Inflammatory macrophage (primary cell): ENCODE measurements at regions not wholly inside any gene's neighbourhood (a gene's known extent, or its start where the extent isn't known, plus 50 kb on each side); places are given as distances from the start of the nearest gene placed in this dataset.
"Not testable (repeated sequence)": the region's sequence is repeated elsewhere in the genome, so short reads cannot be mapped to it uniquely, and the experiment has no call there.

Experiments
- DNase-seq, 2 donors: peaks; one replicate each; pipeline ENCODE4 v3.0.0-alpha.2; 2020 to 2022

- no peak for DNase-seq
These were observed 182.8 kb downstream of the DEPDC1B start for GRCh38 chr5:60517094-60517694.

- no peak for DNase-seq
These were observed 183.3 kb downstream of the DEPDC1B start for GRCh38 chr5:60516688-60517087.

DNA sequence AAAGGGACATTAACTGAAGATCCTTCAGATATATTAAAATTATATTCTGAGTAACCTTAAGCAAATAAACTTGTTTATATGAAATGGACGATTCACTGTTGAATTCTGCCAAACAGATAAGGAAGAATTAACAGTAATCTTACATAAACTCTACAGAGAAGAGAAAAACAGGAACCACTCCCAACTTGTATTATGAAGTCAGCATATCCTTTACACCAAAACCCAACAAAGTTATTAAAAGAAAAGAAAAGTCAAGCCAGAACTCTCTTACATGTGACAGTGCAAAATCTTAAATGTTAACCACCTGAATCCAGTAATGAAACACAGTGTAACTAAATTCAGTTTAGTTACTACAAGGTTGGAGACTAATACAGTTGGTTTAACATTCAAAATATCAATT, 185.8 kb downstream of the DEPDC1B start:
- DNase-seq: peak in 1 of 2 donors; percentile 51

DNA sequence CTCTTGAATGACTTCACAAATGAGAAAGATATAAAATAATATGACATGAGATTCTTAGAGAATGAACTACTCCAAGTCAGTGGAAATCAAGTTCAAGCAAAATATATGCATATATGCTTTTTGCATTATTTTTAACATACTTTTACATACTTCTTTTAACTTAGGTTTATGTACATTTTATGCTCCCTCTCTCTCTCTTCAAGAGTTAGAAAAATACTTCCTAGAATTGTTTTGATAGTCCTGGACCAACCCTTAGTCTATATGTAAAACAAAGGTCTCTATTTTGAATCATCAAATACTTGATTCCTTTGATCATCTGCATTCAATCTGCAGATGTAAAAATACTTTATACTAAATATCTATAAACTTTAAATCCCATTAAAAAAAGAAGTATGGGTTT, 187.8 kb downstream of the DEPDC1B start:
- DNase-seq: no peak

GRCh38 chr5:60510663-60511062, 189.3 kb downstream of the DEPDC1B start:
- no peak for DNase-seq

- DNase-seq: no peak
These were observed 189.9 kb downstream of the DEPDC1B start for GRCh38 chr5:60510049-60510448.

GRCh38 chr5:60509519-60509918, 190.4 kb downstream of the DEPDC1B start:
- no peak for DNase-seq

- DNase-seq: no peak
These were observed 192.3 kb downstream of the DEPDC1B start for GRCh38 chr5:60507687-60508086.

DNA sequence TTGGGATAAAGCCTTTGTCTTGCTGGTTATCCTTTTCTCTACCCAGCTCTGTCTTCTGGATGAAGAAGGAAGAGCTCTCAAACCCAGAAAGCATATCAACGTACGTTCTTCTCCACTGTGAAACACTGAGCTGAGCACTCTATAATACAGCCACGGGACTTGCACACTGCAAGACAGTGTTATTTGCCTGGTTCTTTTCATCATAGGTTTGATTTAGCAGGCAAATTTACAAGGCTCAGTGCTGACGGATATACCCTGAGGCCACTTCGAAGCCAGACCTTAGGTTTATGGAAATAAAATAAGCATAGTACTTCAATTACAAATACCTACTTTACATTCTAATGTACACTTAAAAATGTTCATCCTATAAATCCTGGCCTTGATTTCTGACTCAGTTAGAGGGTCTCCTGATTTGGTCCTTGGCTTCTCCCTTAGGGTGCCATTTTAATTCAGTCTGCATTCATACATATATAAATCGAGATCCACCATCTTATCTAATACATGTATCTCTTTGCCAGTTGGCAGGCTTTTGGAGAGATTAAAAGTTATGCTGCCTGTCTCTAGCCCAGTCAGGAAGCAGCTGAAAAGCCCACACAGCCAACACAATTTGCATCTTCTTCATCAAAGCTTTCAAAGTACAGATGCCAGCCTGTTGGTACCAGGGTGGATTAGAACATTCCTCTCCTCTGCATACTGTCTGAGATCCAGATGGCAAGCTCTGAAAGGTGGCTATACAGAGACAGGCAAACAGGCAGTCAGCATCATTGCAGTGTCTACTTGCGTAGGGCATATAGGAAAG, 194.4 kb downstream of the DEPDC1B start:
- no peak for DNase-seq

GRCh38 chr5:60504342-60504741, 195.6 kb downstream of the DEPDC1B start:
- no peak for DNase-seq

GRCh38 chr5:60503771-60504170, 196.2 kb downstream of the DEPDC1B start:
- no peak for DNase-seq

DNA sequence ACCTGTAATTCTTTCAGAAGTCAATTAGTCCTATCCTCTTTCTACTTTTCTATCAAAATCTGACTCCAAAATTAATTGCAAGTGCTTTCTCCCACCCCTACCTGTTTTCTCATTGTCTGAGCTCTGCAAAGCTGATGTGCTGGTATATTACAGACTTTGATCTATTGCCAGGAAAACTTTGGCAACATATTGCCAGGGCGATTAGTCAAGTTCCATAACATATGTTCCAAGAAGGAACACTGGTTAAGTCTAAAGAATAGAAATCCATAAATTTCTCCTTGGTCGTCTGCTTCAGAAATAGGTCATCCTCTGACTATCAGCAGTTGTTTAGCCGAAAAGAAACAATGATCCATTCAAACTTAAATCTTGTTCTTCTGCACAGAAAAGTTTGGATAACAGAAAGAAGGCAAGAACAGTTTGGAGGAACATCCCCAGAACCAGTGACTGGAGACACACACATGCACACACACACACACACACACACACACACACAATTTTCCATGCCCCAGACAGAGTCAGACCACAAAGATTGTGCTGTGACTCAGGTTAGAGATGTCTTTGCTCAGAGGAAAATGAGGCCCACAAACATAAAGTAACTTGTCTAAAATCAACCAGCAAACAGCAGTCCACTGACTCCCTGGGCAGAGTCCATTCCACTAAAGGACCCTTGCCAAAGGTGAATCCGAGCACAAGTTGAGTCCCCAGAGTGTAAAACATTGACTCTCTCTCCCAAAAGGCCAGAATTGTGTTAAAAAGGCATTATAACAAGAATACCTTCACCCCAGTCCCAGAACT, 202.1 kb downstream of the DEPDC1B start:
- DNase-seq: no peak

DNA sequence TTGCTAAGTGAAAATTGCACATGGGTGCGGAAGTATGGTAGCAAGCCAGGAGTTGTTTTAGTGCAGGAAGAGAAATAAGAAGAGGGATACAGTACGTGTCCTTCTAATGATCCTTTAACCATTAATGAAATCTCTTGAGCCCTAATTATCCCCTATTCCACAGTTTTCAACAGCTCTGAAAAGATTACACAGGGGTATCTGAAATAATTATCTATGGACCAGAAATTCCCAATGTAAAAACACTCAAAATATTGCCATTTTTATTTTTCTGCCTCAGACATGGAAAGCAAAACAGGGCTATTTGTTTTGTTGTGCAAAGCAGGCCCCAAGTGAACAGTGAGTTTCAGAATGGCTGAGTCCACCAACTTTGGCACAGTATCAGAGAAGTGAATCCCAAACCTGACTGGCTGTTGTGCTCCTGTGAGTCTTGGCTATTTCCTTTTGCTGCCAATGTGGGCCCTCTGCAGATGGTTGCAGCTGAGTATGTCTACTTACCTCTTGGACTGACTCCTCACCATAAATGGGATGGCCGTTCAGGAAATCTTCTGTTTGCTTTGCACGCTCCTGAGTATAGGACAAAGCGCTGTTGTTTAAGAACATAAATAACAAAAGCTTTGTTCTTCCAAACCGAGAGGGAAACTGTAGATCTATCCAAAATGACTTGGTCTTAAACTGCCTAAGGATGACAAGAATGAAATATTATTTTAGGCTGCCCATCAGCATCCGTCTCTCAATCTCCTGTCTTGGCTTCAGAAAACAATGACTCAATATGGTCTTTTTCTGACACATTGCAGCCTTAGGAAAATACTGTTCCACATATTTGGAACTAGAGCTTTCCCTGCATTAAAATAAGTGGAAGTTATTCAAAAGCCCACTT, 204.1 kb downstream of the DEPDC1B start:
- DNase-seq: no peak

GRCh38 chr5:60494635-60495034, 205.3 kb downstream of the DEPDC1B start:
- DNase-seq: no peak

DNA sequence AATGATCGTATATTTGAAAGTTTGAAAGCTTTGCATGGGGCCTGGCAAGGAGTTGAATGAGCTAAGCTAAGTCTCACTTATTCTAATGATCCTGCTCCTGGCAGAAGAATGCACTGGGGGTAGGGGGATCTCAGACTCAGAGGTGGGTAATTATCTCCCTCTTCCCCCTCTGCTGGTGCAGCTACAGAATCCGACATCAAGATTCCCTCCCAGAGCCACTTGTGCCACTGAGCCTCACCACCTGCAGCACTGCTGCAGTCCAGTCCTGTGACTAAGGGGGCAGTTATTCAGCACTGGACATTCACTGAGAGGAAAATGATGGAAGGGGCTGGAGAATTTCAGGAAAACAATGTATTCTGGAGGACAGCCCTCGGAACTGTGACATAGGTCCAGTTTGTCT, 205.8 kb downstream of the DEPDC1B start:
- DNase-seq: no peak

DNA sequence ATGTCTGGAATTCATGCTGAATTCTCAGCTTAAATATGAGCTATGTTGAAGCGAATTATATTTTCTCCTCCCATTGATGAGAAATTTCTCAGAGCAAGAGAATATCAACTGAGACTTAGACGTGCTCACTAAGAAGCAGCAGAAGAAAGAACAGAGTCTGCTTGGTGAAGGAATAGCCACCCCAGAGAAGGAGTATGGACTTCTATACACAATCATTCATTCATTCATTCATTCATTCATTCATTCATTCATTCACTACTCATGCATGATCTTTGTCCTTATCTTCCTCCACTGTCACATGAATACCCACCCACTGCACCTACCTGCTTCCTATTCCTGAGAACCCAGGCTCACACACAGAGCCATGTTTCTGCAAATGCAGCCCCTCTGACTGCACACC, 206.6 kb downstream of the DEPDC1B start:
- no peak for DNase-seq

GRCh38 chr5:60492958-60493357, 207.0 kb downstream of the DEPDC1B start:
- DNase-seq: no peak

DNA sequence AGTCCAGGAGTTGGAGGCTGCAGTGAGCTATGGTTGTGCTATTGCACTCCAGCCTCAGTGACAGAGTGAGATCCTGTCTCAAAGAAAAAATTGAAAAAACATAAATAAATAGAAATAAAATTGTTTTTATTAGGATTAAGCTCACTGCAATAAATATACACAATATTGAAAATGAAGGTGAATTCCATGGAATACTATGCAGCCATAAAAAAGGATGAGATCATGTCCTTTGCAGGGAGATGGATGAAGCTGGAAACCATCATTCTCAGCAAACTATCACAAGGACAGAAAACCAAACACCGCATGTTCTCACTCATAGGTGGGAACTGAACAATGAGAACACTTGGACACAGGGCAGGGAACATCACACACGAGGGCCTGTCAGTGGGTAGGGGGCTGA, 207.6 kb downstream of the DEPDC1B start:
- DNase-seq: not testable (repeated sequence)

- DNase-seq: no peak
These were observed 209.3 kb downstream of the DEPDC1B start for GRCh38 chr5:60490597-60491166.

GRCh38 chr5:60489856-60490255, 210.1 kb downstream of the DEPDC1B start:
- no peak for DNase-seq

DNA sequence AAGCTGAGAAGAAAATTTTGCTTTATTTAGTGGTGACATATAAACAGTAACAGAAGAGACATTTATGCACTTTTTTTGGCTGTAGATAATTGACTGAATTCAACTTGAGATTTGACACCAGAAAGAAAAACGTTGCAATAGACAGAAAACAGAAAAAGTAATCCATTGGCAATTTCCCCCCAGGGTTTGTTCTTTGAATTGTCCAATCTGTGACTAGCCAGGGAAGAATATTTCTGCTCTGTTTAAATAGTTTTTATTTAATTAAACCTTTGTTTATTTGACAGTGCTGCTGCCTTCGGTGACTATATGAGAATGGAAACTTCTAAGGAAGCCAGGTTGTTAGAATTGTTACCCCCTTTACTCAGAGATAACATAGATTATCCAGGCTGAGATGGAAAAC, 210.6 kb downstream of the DEPDC1B start:
- DNase-seq: no peak

DNA sequence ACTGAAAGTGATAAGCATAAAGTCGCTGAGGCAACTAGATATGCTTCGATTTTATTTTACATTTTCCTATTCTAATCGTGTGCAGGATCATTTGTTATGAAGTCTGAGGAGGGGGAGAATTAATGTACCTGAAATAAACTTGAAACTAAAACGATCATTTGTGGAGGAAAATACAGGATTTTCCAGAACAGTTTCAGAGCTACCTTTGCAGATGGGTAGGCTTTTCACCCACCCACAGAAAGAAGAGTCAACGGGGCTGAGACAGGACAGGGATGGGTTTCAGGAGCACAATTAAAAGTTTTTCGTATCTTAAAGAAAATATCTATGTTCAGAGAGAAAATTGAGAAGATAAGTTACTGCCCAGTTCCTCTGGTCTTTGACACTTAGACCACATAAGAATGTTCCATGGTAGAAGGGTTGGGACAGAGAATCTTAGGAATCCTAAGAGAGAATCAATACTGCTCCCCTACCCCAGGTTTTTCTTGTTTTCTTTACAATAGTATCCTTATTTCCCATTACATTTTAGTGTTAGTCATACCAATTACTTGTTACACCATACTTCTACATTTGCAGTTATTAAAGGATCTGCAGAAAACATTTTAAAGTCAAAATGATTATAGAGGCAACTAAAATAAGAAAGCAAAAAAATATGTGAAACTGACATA, 211.4 kb downstream of the DEPDC1B start:
- DNase-seq: no peak
